ENCODE measurements at regions not wholly inside any gene's neighbourhood (a gene's known extent, or its start where the extent isn't known, plus 50 kb on each side); places are given as distances from the start of the nearest gene placed in this dataset.

DNA sequence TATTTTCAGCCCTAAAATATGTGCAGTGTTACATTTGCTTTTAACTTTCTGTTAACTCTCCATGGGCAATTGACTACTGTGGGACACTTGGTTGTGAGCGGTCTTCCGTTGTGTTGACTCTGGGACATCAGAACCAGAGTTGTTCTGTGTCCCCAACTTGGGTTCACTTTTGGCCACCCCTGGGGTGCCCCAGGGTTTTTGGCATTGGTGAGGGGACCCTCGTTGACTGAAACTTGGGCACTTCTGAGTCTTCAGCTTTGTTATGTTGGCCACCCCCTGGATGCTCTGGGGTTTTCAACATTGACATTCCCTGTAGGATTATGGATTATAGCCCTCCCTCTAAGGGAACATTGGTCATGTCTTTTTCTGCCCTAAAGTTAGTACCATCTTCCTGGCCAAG, 57.1 kb downstream of the OR10H4 start:
- TF ChIP-seq, protein P1, sequence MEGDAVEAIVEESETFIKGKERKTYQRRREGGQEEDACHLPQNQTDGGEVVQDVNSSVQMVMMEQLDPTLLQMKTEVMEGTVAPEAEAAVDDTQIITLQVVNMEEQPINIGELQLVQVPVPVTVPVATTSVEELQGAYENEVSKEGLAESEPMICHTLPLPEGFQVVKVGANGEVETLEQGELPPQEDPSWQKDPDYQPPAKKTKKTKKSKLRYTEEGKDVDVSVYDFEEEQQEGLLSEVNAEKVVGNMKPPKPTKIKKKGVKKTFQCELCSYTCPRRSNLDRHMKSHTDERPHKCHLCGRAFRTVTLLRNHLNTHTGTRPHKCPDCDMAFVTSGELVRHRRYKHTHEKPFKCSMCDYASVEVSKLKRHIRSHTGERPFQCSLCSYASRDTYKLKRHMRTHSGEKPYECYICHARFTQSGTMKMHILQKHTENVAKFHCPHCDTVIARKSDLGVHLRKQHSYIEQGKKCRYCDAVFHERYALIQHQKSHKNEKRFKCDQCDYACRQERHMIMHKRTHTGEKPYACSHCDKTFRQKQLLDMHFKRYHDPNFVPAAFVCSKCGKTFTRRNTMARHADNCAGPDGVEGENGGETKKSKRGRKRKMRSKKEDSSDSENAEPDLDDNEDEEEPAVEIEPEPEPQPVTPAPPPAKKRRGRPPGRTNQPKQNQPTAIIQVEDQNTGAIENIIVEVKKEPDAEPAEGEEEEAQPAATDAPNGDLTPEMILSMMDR (conservative IDR thresholded peaks at IDR 0.05; ENCODE audit: low read length), result no peak
- TF ChIP-seq EZH2phosphoT487 (IDR thresholded peaks at IDR 0.05; ENCODE audit: borderline replicate concordance), result no peak
